Islet of Langerhans (tissue), 1 donor: ENCODE measurements at regions not wholly inside any gene's neighbourhood (a gene's known extent, or its start where the extent isn't known, plus 50 kb on each side); places are given as distances from the start of the nearest gene placed in this dataset.
"Not testable (repeated sequence)": the region's sequence is repeated elsewhere in the genome, so short reads cannot be mapped to it uniquely, and the experiment has no call there.

Experiments used
- FAIRE-seq: peaks from one replicate; lab custom pipeline; 2011; peaks lifted over from hg19 to GRCh38; lab: Jason Lieb, UNC

- FAIRE-seq = no peak
These were observed 1308.2 kb upstream of the EPHA6 start for GRCh38 chr3:95506174-95506573.

DNA sequence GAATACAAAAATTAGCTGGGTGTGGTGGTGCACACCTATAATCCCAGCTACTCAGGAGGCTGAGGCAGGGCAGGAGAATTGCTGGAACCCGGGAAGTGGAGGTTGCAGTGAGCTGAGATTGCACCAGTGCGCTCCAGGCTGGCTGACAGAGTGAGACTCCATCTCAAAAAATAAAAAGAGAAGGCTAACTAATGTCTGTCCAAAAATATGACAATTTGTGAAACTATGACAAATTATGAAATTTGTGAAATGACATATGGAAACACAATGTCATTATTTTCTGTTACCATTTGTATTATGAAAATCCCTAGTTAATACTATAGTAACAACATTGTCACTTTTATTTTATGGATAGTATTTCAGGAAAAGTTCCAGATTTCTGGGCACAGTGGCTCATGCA, 1306.3 kb upstream of the EPHA6 start:
- no peak for FAIRE-seq

- FAIRE-seq = no peak
These were observed 1302.6 kb upstream of the EPHA6 start for GRCh38 chr3:95511828-95512227.

DNA sequence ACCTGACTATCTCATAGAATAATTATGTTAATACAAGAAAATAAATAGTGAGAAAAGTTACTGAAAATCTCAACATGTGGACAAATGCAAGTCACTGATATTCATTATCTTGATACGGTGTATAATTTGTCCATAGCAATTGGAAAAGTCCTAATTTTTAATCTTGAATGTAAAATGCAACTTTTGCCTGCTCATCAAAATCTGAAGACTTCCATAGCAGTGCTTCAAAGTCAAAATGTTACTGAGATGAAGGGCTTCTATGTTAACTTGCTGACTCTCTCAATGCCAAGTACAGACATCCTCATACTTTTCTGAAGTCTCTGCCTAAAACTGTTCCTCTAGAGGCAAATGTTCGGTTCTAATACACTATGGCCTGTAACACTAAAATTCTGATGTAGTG, 1300.1 kb upstream of the EPHA6 start:
- no peak for FAIRE-seq

GRCh38 chr3:95521396-95521795, 1293.0 kb upstream of the EPHA6 start:
- FAIRE-seq = no peak

GRCh38 chr3:95522449-95522848, 1291.9 kb upstream of the EPHA6 start:
- FAIRE-seq = no peak

DNA sequence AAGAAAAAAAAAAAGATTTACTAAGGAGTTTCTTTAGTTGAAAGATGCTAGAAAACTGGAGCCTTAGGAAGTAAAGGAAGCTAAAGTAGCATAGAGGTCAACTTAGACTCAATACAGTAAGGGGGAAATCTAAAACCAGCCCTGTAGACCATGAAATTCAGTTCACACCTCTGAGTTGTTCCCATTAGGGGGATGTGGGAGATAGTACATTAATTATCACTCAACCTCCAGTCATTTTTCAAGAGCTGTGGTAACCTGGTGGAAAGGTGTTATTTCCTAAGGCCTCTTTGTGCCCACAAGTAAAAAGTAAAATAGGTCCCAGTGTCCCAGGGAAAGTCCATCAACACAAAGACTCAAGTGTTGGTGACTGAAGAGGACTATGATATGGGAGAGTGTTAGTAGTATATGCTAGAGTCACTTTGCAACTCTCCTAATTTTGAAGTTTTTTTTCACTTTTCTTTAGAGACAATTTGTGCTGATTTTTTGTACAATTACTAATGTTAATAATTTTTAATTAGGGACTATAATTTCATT, 1274.4 kb upstream of the EPHA6 start:
- FAIRE-seq = no peak

DNA sequence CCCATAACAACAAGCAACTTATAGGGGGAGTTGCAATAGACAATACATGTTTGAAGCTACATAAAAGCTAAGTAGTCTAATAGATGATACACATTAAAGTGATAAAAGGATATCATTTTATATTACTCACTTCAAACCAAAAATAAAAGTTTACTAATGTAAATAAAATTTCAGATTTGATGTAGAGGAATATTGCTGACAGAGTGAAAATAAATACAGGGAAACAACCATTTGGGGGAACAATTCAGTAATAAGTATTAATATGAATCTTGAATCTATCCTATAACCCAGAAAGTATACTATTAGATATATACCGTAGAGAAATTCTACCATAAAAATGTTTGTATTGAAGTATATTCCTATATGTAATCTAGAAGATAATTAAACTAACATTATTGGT, 1248.9 kb upstream of the EPHA6 start:
- FAIRE-seq = no peak

GRCh38 chr3:95567346-95567745, 1247.0 kb upstream of the EPHA6 start:
- FAIRE-seq = no peak

DNA sequence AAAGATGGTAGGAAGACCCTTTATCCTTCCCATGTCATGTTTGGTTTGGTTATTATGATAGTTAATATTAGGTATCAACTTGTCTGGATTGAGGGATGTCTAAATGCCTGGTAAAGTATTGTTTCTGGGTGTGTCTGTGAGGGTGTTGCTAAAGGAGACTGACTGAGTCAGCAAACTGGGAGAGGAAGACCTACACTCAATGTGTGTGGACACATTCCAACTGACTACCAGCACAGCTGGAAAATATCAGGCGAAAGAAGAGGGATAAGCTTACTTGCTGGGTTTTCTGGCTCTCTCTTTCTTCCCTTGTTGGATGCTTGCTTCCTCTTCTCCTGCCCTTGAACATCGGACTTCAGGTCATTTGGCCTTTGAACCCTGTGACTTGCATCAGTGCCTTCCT, 1227.6 kb upstream of the EPHA6 start:
- FAIRE-seq = no peak

DNA sequence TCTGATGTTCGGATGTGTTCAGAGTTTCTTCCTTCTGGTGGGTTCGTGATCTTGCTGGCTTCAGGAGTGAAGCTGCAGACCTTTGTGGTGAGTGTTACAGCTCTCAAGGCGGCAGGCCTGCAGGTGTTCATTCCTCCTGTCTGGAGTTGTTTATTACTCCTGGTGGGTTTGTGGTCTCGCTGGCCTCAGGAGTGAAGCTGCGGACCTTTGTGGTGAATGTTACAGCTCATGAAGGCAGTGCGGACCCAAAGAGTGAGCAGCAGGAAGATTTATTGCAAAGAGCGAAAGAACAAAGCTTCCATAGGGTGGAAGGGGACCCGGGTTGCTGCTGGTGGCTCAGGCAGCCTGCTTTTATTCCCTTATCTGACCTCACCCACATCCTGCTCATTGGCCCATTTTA, 1226.8 kb upstream of the EPHA6 start:
- FAIRE-seq = not testable (repeated sequence)

DNA sequence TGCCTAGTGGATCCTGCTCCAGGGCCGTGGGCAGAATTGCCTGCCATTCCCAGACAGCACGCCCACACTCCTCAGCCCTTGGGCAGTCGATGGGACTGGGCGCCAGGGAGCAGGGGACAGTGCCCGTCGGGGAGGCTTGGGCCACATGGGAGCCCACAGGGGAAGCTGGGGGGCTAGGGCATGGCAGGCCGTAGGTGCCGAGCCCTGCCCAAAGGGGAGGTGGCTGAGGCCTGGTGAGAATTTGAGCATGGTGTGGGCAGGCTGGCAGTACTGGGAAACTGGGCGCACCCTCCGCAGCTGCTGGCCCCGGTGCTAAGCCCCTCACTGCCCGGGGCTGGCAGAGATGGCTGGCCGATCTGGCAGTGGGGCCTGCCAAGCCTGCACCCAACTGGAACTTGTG, 1225.9 kb upstream of the EPHA6 start:
- FAIRE-seq = no peak

- FAIRE-seq = no peak
These were observed 1218.8 kb upstream of the EPHA6 start for GRCh38 chr3:95595416-95596075.

DNA sequence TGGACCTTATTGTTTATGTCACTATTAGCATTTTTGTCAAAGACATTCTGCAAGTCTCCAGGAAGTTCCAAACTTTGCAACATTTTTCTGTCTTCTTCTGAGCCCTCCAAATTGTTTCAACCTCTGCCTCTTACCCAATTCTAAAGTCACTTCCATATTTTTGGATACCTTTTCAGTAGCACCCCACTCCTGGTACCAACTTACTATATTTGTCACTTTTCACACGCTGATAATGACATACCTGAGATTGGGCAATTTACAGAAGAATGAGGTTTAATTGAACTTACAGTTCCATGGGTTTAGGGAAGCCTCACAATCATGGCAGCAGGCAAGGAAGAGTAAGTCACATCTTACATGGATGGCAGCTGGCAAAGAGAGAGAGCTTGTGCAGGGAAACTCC, 1206.5 kb upstream of the EPHA6 start:
- no peak for FAIRE-seq

GRCh38 chr3:95609411-95609810, 1205.0 kb upstream of the EPHA6 start:
- no peak for FAIRE-seq

GRCh38 chr3:95612611-95613010, 1201.8 kb upstream of the EPHA6 start:
- FAIRE-seq = no peak

- no peak for FAIRE-seq
These were observed 1200.4 kb upstream of the EPHA6 start for GRCh38 chr3:95613993-95614392.

DNA sequence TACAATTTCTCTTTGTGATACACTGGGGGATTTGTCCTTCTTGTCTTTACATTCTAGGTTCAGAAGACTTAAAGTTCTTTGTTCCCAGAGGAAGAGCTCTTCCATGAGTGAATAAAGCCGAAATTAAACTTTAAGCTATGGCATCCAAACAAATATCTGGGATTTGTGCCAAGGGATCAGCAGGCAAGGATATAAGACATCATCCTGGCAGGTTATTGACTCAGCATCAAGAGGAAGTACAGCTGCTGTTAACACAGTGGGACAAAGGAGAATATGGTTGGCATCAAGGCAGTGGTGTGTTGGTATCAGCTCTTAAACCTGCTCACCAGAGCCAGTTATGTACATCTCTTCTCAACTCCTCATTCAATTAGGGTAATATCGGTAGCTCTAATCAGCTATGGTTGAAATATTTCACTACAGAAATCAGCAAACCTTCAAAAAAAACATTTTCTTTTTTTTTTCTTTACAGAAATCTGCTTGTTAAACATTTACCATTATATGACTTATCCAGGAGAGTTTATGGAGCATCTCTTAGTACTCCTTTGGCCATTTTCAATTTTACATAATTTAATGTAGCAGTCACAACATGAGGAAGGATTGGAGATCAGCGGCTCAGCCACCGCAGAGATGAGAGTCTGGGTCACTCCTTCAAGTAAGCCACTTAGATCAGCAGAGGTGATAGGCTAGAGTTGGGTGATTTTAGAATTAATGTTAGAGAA, 1198.6 kb upstream of the EPHA6 start:
- no peak for FAIRE-seq

GRCh38 chr3:95626107-95626506, 1188.3 kb upstream of the EPHA6 start:
- no peak for FAIRE-seq

- no peak for FAIRE-seq
These were observed 1187.1 kb upstream of the EPHA6 start for GRCh38 chr3:95627293-95627692.

GRCh38 chr3:95627697-95628096, 1186.7 kb upstream of the EPHA6 start:
- no peak for FAIRE-seq

- FAIRE-seq = no peak
These were observed 1184.6 kb upstream of the EPHA6 start for GRCh38 chr3:95629802-95630201.

- FAIRE-seq = no peak
These were observed 1169.1 kb upstream of the EPHA6 start for GRCh38 chr3:95645291-95645690.
